HepG2 (cell line): ENCODE measurements at regions not wholly inside any gene's neighbourhood (a gene's known extent, or its start where the extent isn't known, plus 50 kb on each side); places are given as distances from the start of the nearest gene placed in this dataset.

Experiments used
- ATAC-seq: fragments of 200-7000 bp; cut with Tn5 transposase; 3 replicates; pipeline ENCODE4 v1.9.1; 2020; ENCODE audit warnings: mild to moderate bottlenecking, moderate library complexity
- BruUV-seq: library from RNA; stranded (reverse); fragments of 400-500 nt; replicated peaks from 2 replicates; lab custom pipeline; 2021; lab: Mats Ljungman, UMichigan
- CTCF ChIA-PET: fragments of 300-600 bp; formaldehyde crosslinking; extraction: SDS; loops from one replicate; lab custom pipeline; 2021; ENCODE audit warnings: low total read pairs, inconsistent platforms, low intra/inter-chr PET ratio; lab: Yijun Ruan, JAX
- POLR2A ChIA-PET: fragments of 350-600 bp; sonication (Branson Sonifier 250); formaldehyde crosslinking; loops from one replicate; lab custom pipeline; 2020; ENCODE audit warnings: antibody characterized with exemption, inconsistent platforms; lab: Yijun Ruan, JAX
- DNase-seq: peaks from one replicate; pipeline ENCODE4 v3.0.0-alpha.2; 2015; ENCODE audit warnings: low spot score
- FAIRE-seq: peaks from 3 replicates; lab custom pipeline; 2011; peaks lifted over from hg19 to GRCh38; lab: Jason Lieb, UNC
- H2AFZ ChIP-seq: one replicate; pipeline ENCODE4 v1.6.1; 2011; ENCODE audit warnings: low read length, inconsistent platforms
- H3K27ac ChIP-seq: fragments of 300-600 bp; 3 replicates; pipeline ENCODE4 v1.8.0; 2011; ENCODE audit warnings: mixed run types, mild to moderate bottlenecking, mixed read lengths, low read length, inconsistent platforms; ENCODE audit not compliant: insufficient read depth; ENCODE audit errors: extremely low read length
- H3K27me3 ChIP-seq, 2 experiments: fragments of 200-600 bp in 1 of 2; 2 replicates in 1 of 2; 3 replicates in 1 of 2; pipeline versions ENCODE4 v1.6.0 to v1.8.0; 2011; ENCODE audit warnings: low read length in 2 of 2, mild to moderate bottlenecking in 2 of 2, moderate library complexity in 2 of 2, inconsistent platforms in 1 of 2; ENCODE audit not compliant: insufficient read depth in 2 of 2, control insufficient read depth in 1 of 2
- H3K36me3 ChIP-seq, 2 experiments: fragments of 200-600 bp in 1 of 2; replicated peaks in 1 of 2; 2 replicates in 1 of 2; 3 replicates in 1 of 2; pipeline versions ENCODE4 v1.5.1 to v1.8.0; 2011; ENCODE audit warnings: low read length in 2 of 2, inconsistent platforms in 1 of 2; ENCODE audit not compliant: insufficient read depth in 2 of 2, control insufficient read depth in 1 of 2
- H3K4me1 ChIP-seq: 2 replicates; pipeline ENCODE4 v1.5.1; 2012; ENCODE audit warnings: low read length, inconsistent platforms; ENCODE audit not compliant: insufficient read depth
- H3K4me2 ChIP-seq: 2 replicates; pipeline ENCODE4 v1.6.0; 2011; ENCODE audit warnings: low read depth, low read length, inconsistent platforms
- H3K4me3 ChIP-seq, 3 experiments: fragments of 200-600 bp in 1 of 3; sonication (generic), shearing (Covaris generic) in 1 of 3; replicated peaks in 1 of 3; 2 replicates each; pipeline ENCODE4 v1.5.1; 2011 to 2016; ENCODE audit warnings: low read length in 3 of 3, inconsistent platforms in 2 of 3, low read depth in 2 of 3, mild to moderate bottlenecking in 2 of 3, control low read depth in 1 of 3, mixed read lengths in 1 of 3; ENCODE audit not compliant: insufficient read depth in 1 of 3
- H3K79me2 ChIP-seq: one replicate; pipeline ENCODE4 v1.6.1; 2011; ENCODE audit warnings: low read length, inconsistent platforms; ENCODE audit not compliant: insufficient read depth
- H3K9ac ChIP-seq: 2 replicates; pipeline ENCODE4 v1.6.0; 2011; ENCODE audit warnings: mild to moderate bottlenecking, low read depth, low read length, inconsistent platforms; ENCODE audit not compliant: insufficient read depth
- H3K9me3 ChIP-seq: 2 replicates; pipeline ENCODE4 v1.5.1; 2012; ENCODE audit warnings: mild to moderate bottlenecking, low read length
- H4K20me1 ChIP-seq: 2 replicates; pipeline ENCODE4 v1.6.0; 2011; ENCODE audit warnings: inconsistent platforms, mild to moderate bottlenecking, low read length, moderate library complexity; ENCODE audit not compliant: insufficient read depth
- AGO1 ChIP-seq: fragments of 200-400 bp; formaldehyde crosslinking; IDR thresholded peaks from 2 replicates; pipeline ENCODE4 v1.6.1; 2017; ENCODE audit warnings: mild to moderate bottlenecking, low read depth, low read length, moderate library complexity; ENCODE audit not compliant: poor library complexity, severe bottlenecking
- JUN ChIP-seq: sonication (generic); formaldehyde crosslinking; IDR thresholded peaks from 2 replicates; pipeline ENCODE4 v1.4.0; 2020; ENCODE audit warnings: mild to moderate bottlenecking, missing genetic modification reagents
- JUNB ChIP-seq: sonication (generic); formaldehyde crosslinking; IDR thresholded peaks from 2 replicates; pipeline ENCODE4 v1.8.0; 2022; ENCODE audit warnings: missing genetic modification reagents, mild to moderate bottlenecking, borderline replicate concordance
- KLF9 ChIP-seq: IDR thresholded peaks from 2 replicates; pipeline ENCODE4 v1.6.1; 2016; ENCODE audit warnings: low read depth
- MED1 ChIP-seq: sonication (generic); formaldehyde crosslinking; IDR thresholded peaks from 2 replicates; pipeline ENCODE4 v1.4.0; 2020; ENCODE audit warnings: missing genetic modification reagents
- SOX6 ChIP-seq, 2 experiments: fragments of 450-650 bp in 1 of 2; sonication (generic) in 1 of 2; formaldehyde crosslinking in 1 of 2; IDR thresholded peaks; 2 replicates each; pipeline versions ENCODE4 v1.4.0 to v1.6.1; 2017 to 2020; ENCODE audit warnings: antibody characterized with exemption in 1 of 2, mild to moderate bottlenecking in 1 of 2, missing genetic modification reagents in 1 of 2
- STAG1 ChIP-seq: sonication (generic); formaldehyde crosslinking; IDR thresholded peaks from 2 replicates; pipeline ENCODE4 v1.4.0; 2020; ENCODE audit warnings: missing genetic modification reagents
- ZNF260 ChIP-seq: sonication (generic); formaldehyde crosslinking; IDR thresholded peaks from 2 replicates; pipeline ENCODE4 v1.4.0; 2020; ENCODE audit warnings: missing genetic modification reagents, low read depth, mild to moderate bottlenecking, borderline replicate concordance
- ZNF780A ChIP-seq: sonication (generic); formaldehyde crosslinking; IDR thresholded peaks from 2 replicates; pipeline ENCODE4 v1.8.0; 2022; ENCODE audit warnings: mild to moderate bottlenecking, missing genetic modification reagents, moderate library complexity
- ZNF790 ChIP-seq: sonication (generic); formaldehyde crosslinking; IDR thresholded peaks from 2 replicates; pipeline ENCODE4 v1.8.0; 2022; ENCODE audit warnings: missing genetic modification reagents, mild to moderate bottlenecking, borderline replicate concordance
- WGBS: methylation state at CpG from one replicate; pipeline ENCODE4 v1.1.6; 2017; ENCODE audit warnings: low lambda C conversion rate; 5-methylcytosine and 5-hydroxymethylcytosine counted together
- in situ Hi-C: cut with HindIII; loops from 2 replicates; pipeline ENCODE4 v1.10.0; 2017; ENCODE audit warnings: low pct_unique_long_range_greater_than_20kb; ENCODE audit not compliant: extremely low pct_ligation_motif_present
- intact Hi-C: fragments of 100-400 bp; cut with micrococcal nuclease; formaldehyde crosslinking; loops from one replicate; pipeline ENCODE4 v1.10.0; 2022; ENCODE audit not compliant: unreplicated experiment
- TF ChIP-seq, protein P1 (sequence below): sonication (generic); formaldehyde crosslinking; IDR thresholded peaks from 2 replicates; pipeline ENCODE4 v1.5.1; 2020; ENCODE audit warnings: missing genetic modification reagents, mild to moderate bottlenecking, borderline replicate concordance
- TF ChIP-seq, protein P2 (sequence below): sonication (generic); formaldehyde crosslinking; IDR thresholded peaks from 2 replicates; pipeline ENCODE4 v1.5.0; 2020; ENCODE audit warnings: missing genetic modification reagents
- TF ChIP-seq, protein P3 (sequence below): sonication (generic); formaldehyde crosslinking; conservative IDR thresholded peaks from 2 replicates; pipeline ENCODE4 v1.4.0; 2020; ENCODE audit warnings: missing genetic modification reagents
- TF ChIP-seq, protein P4 (sequence below): sonication (generic); formaldehyde crosslinking; IDR thresholded peaks from 2 replicates; pipeline ENCODE4 v1.4.0; 2020; ENCODE audit warnings: missing genetic modification reagents
- TF ChIP-seq, protein P5 (sequence below), 2 experiments: sonication (generic) in 1 of 2; formaldehyde crosslinking in 1 of 2; IDR thresholded peaks; 2 replicates each; pipeline versions ENCODE4 v1.4.0 to v1.6.1; 2016 to 2020; ENCODE audit warnings: borderline replicate concordance in 1 of 2, low read depth in 1 of 2, mild to moderate bottlenecking in 1 of 2, missing genetic modification reagents in 1 of 2

DNA sequence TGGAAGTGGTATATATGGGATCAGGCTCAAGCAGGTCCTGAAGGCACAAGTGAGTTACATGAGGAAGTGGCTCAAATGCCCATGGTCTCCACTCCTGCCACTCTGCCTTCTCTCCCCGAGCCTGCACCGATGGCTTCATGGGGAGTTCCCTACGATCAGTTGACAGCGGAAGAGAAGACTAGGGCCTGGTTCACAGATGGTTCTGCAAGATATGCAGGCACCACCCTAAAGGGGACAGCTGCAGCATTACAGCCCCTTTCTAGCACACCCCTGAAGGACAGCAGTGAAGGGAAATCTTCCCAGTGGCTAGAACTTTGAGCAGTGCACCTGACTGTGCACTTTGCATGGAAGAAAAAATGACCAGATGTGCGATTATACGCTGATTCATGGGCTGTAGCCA is 95.3 kb downstream of the HOXA1 start:
- ATAC-seq (no peak), FAIRE-seq (no peak), DNase-seq (no peak)
- H3K79me2 ChIP-seq, result no peaks in the 10 kb centered on the region
- no peaks in the 10 kb centered on the region for H3K36me3 ChIP-seq
- no peak overlapping the region for H2AFZ ChIP-seq
- no peak overlapping the region for H3K27ac ChIP-seq
- WGBS, result 38% methylated on average over 6 of the region's 6 CpGs
- no peak overlapping the region for H3K4me2 ChIP-seq
- H3K9ac ChIP-seq, result no peak overlapping the region
- no TSS peak for BruUV-seq
- intact Hi-C loops (no loop called here), in situ Hi-C loops (no loop called here)
- POLR2A ChIA-PET, result no interaction called here
- H3K4me3 ChIP-seq, result no peak overlapping the region
- H4K20me1 ChIP-seq, result no peaks in the 10 kb centered on the region
- H3K9me3 ChIP-seq, result no peaks in the 10 kb centered on the region
- H3K27me3 ChIP-seq, result no peaks in the 10 kb centered on the region
- no peaks in the 10 kb centered on the region for H3K4me1 ChIP-seq
- CTCF ChIA-PET, result no interaction called here
- TF ChIP-seq JUNB, result no peak
- TF ChIP-seq, protein P1, sequence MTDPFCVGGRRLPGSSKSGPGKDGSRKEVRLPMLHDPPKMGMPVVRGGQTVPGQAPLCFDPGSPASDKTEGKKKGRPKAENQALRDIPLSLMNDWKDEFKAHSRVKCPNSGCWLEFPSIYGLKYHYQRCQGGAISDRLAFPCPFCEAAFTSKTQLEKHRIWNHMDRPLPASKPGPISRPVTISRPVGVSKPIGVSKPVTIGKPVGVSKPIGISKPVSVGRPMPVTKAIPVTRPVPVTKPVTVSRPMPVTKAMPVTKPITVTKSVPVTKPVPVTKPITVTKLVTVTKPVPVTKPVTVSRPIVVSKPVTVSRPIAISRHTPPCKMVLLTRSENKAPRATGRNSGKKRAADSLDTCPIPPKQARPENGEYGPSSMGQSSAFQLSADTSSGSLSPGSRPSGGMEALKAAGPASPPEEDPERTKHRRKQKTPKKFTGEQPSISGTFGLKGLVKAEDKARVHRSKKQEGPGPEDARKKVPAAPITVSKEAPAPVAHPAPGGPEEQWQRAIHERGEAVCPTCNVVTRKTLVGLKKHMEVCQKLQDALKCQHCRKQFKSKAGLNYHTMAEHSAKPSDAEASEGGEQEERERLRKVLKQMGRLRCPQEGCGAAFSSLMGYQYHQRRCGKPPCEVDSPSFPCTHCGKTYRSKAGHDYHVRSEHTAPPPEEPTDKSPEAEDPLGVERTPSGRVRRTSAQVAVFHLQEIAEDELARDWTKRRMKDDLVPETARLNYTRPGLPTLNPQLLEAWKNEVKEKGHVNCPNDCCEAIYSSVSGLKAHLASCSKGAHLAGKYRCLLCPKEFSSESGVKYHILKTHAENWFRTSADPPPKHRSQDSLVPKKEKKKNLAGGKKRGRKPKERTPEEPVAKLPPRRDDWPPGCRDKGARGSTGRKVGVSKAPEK, result no peak
- TF ChIP-seq, protein P2, sequence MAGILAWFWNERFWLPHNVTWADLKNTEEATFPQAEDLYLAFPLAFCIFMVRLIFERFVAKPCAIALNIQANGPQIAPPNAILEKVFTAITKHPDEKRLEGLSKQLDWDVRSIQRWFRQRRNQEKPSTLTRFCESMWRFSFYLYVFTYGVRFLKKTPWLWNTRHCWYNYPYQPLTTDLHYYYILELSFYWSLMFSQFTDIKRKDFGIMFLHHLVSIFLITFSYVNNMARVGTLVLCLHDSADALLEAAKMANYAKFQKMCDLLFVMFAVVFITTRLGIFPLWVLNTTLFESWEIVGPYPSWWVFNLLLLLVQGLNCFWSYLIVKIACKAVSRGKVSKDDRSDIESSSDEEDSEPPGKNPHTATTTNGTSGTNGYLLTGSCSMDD (CRISPR knock-in tag), result no peak
- no peak for TF ChIP-seq STAG1
- TF ChIP-seq, protein P3, sequence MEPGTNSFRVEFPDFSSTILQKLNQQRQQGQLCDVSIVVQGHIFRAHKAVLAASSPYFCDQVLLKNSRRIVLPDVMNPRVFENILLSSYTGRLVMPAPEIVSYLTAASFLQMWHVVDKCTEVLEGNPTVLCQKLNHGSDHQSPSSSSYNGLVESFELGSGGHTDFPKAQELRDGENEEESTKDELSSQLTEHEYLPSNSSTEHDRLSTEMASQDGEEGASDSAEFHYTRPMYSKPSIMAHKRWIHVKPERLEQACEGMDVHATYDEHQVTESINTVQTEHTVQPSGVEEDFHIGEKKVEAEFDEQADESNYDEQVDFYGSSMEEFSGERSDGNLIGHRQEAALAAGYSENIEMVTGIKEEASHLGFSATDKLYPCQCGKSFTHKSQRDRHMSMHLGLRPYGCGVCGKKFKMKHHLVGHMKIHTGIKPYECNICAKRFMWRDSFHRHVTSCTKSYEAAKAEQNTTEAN (CRISPR knock-in tag), result no peak
- no peak for TF ChIP-seq ZNF780A
- TF ChIP-seq KLF9 (CRISPR knock-in tag), result no peak
- TF ChIP-seq, protein P4, sequence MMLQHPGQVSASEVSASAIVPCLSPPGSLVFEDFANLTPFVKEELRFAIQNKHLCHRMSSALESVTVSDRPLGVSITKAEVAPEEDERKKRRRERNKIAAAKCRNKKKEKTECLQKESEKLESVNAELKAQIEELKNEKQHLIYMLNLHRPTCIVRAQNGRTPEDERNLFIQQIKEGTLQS (CRISPR knock-in tag), result no peak
- no peak for TF ChIP-seq AGO1
- TF ChIP-seq MED1 (CRISPR knock-in tag), result no peak
- no peak for TF ChIP-seq SOX6 (IDR thresholded peaks at IDR 0.05)
- TF ChIP-seq SOX6 (CRISPR knock-in tag; IDR thresholded peaks at IDR 0.05), result no peak
- TF ChIP-seq, protein P5, sequence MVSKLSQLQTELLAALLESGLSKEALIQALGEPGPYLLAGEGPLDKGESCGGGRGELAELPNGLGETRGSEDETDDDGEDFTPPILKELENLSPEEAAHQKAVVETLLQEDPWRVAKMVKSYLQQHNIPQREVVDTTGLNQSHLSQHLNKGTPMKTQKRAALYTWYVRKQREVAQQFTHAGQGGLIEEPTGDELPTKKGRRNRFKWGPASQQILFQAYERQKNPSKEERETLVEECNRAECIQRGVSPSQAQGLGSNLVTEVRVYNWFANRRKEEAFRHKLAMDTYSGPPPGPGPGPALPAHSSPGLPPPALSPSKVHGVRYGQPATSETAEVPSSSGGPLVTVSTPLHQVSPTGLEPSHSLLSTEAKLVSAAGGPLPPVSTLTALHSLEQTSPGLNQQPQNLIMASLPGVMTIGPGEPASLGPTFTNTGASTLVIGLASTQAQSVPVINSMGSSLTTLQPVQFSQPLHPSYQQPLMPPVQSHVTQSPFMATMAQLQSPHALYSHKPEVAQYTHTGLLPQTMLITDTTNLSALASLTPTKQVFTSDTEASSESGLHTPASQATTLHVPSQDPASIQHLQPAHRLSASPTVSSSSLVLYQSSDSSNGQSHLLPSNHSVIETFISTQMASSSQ (IDR thresholded peaks at IDR 0.05; ENCODE audit: low read depth), result no peak
- TF ChIP-seq, protein P5 (CRISPR knock-in tag; IDR thresholded peaks at IDR 0.05; ENCODE audit: borderline replicate concordance), result no peak
- no peak for TF ChIP-seq ZNF260
- no peak for TF ChIP-seq JUN (CRISPR knock-in tag)
- no peak for TF ChIP-seq ZNF790 (CRISPR knock-in tag)
